K562 (cell line): ENCODE measurements at regions not wholly inside any gene's neighbourhood (a gene's known extent, or its start where the extent isn't known, plus 50 kb on each side); places are given as distances from the start of the nearest gene placed in this dataset.

Experiments used
- CHD7 ChIP-seq: fragments of 200-600 bp; sonication (generic); IDR thresholded peaks from one replicate; pipeline ENCODE4 v1.6.1; 2012; ENCODE audit warnings: mild to moderate bottlenecking, low read depth, low read length, inconsistent platforms
- ETS1 ChIP-seq: conservative IDR thresholded peaks from 2 replicates; pipeline ENCODE4 v1.6.1; 2011; ENCODE audit warnings: low read depth, mild to moderate bottlenecking, low read length; ENCODE audit not compliant: control insufficient read depth
- ETV1 ChIP-seq: fragments of 450-650 bp; conservative IDR thresholded peaks from 2 replicates; pipeline ENCODE4 v1.6.1; 2016; ENCODE audit warnings: missing genetic modification characterization, control low read depth, low read depth, missing compliant biosample characterization
- HMG20A ChIP-seq: fragments of 450-650 bp; formaldehyde crosslinking; conservative IDR thresholded peaks from 2 replicates; pipeline ENCODE4 v1.4.0; 2020; ENCODE audit warnings: mild to moderate bottlenecking, mixed read lengths
- SMAD3 ChIP-seq: fragments of 450-650 bp; formaldehyde crosslinking; conservative IDR thresholded peaks from 2 replicates; pipeline ENCODE4 v1.4.0; 2020; ENCODE audit warnings: mild to moderate bottlenecking
- TARDBP ChIP-seq: fragments of 450-650 bp; IDR thresholded peaks from 2 replicates; pipeline ENCODE4 v1.6.1; 2016
- ZNF197 ChIP-seq: fragments of 200-800 bp; sonication (Bioruptor generic); IDR thresholded peaks from 2 replicates; pipeline ENCODE4 v1.6.1; 2016; ENCODE audit warnings: low read depth, missing genetic modification characterization, missing compliant biosample characterization
- ZNF239 ChIP-seq: fragments of 250-450 bp; sonication (Bioruptor Pico); IDR thresholded peaks from 2 replicates; pipeline ENCODE4 v1.4.0; 2020; ENCODE audit warnings: mild to moderate bottlenecking

- no peak for TF ChIP-seq CHD7
- no peak for TF ChIP-seq SMAD3 (CRISPR knock-in tag)
- TF ChIP-seq HMG20A (CRISPR knock-in tag): no peak
- TF ChIP-seq ZNF197 (CRISPR knock-in tag): no peak
- TF ChIP-seq ZNF239 (CRISPR knock-in tag): no peak
- TF ChIP-seq ETV1 (tag): no peak
- no peak for TF ChIP-seq TARDBP
- no peak for TF ChIP-seq ETS1
Measured at GRCh38 chr14:78074561-78074960, 95.6 kb upstream of the NRXN3 start (continued).
